OCI-LY3 (cell line): ENCODE measurements at regions not wholly inside any gene's neighbourhood (a gene's known extent, or its start where the extent isn't known, plus 50 kb on each side); places are given as distances from the start of the nearest gene placed in this dataset.

Source experiments
- H2AFZ ChIP-seq: fragments of 200-600, 300-600 bp; shearing (Covaris generic); 2 replicates; pipeline ENCODE4 v1.6.0; 2014; ENCODE audit warnings: antibody characterized with exemption, low read depth, low read length
- H3K27ac ChIP-seq: fragments of 200-600, 300-600 bp; sonication (generic); 2 replicates; pipeline ENCODE4 v1.5.1; 2014; ENCODE audit warnings: mild to moderate bottlenecking, low read length, moderate library complexity, mixed read lengths
- H3K27me3 ChIP-seq: fragments of 200-600, 300-600 bp; sonication (generic); 2 replicates; pipeline ENCODE4 v1.6.1; 2014; ENCODE audit warnings: low read depth, low read length, mixed read lengths
- H3K36me3 ChIP-seq: fragments of 200-600, 300-600 bp; sonication (generic); replicated peaks from 2 replicates; pipeline ENCODE3; 2014; ENCODE audit warnings: low read depth, low read length, mixed read lengths
- H3K4me1 ChIP-seq: fragments of 300-600, 200-600 bp; sonication (generic); 2 replicates; pipeline ENCODE4 v1.6.1; 2014; ENCODE audit warnings: low read length, mixed read lengths
- H3K4me2 ChIP-seq: fragments of 200-600, 300-600 bp; sonication (generic); 2 replicates; pipeline ENCODE4 v1.6.1; 2014; ENCODE audit warnings: low read length, mixed read lengths
- H3K4me3 ChIP-seq: fragments of 300-600, 200-600 bp; sonication (generic); 2 replicates; pipeline ENCODE4 v1.5.1; 2014; ENCODE audit warnings: antibody characterized with exemption, mild to moderate bottlenecking, low read length, moderate library complexity
- H3K79me2 ChIP-seq: fragments of 300-600, 200-600 bp; shearing (Covaris generic); 2 replicates; pipeline ENCODE4 v1.6.1; 2014; ENCODE audit warnings: mild to moderate bottlenecking, low read length, mixed read lengths
- H3K9ac ChIP-seq: fragments of 300-600, 200-600 bp; shearing (Covaris generic); 2 replicates; pipeline ENCODE4 v1.6.0; 2014; ENCODE audit warnings: mild to moderate bottlenecking, low read length, moderate library complexity
- H3K9me3 ChIP-seq: fragments of 200-600, 300-600 bp; shearing (Covaris generic); 2 replicates; pipeline ENCODE4 v1.6.1; 2014; ENCODE audit warnings: low read length, mixed read lengths; ENCODE audit not compliant: insufficient read depth
- H4K20me1 ChIP-seq: fragments of 200-600, 300-600 bp; sonication (generic); 2 replicates; pipeline ENCODE4 v1.6.1; 2016; ENCODE audit warnings: low read length, mixed read lengths; ENCODE audit not compliant: insufficient read depth
- CTCF ChIP-seq: fragments of 200-600, 300-600 bp; sonication (generic); IDR thresholded peaks from 2 replicates; pipeline ENCODE4 v1.5.1; 2014; ENCODE audit warnings: antibody characterized with exemption, low read length, low read depth
- EZH2phosphoT487 ChIP-seq: fragments of 200-600 bp; shearing (Covaris generic); IDR thresholded peaks from 2 replicates; pipeline ENCODE4 v1.6.1; 2018; ENCODE audit warnings: antibody characterized with exemption, mixed run types, low read depth

- TF ChIP-seq EZH2phosphoT487 (no peak), CTCF (no peak)
- no peak overlapping the region for H3K4me3 ChIP-seq
- H3K27ac ChIP-seq: no peak overlapping the region
- no peak overlapping the region for H3K4me2 ChIP-seq
- H3K27me3 ChIP-seq: no peaks in the 10 kb centered on the region
- H3K36me3 ChIP-seq: no peaks in the 10 kb centered on the region
- H4K20me1 ChIP-seq: no peaks in the 10 kb centered on the region
- no peaks in the 10 kb centered on the region for H3K9me3 ChIP-seq
- H3K4me1 ChIP-seq: no peaks in the 10 kb centered on the region
- no peaks in the 10 kb centered on the region for H3K79me2 ChIP-seq
- no peak overlapping the region for H3K9ac ChIP-seq
- H2AFZ ChIP-seq: no peak overlapping the region
These were observed 126.3 kb downstream of the KIF26A start for GRCh38 chr14:104264495-104265265.

GRCh38 chr14:104265918-104266630, 127.7 kb downstream of the KIF26A start:
- Histone ChIP-seq H3K9me3 (no peaks in the 10 kb centered on the region), H3K4me3 (no peak overlapping the region), H2AFZ (no peak overlapping the region), H3K27me3 (no peaks in the 10 kb centered on the region), H3K36me3 (no peaks in the 10 kb centered on the region), H3K9ac (no peak overlapping the region), H4K20me1 (no peaks in the 10 kb centered on the region), H3K4me1 (no peaks in the 10 kb centered on the region), H3K4me2 (no peak overlapping the region), H3K79me2 (no peaks in the 10 kb centered on the region), H3K27ac (no peak overlapping the region)
- TF ChIP-seq CTCF (no peak), EZH2phosphoT487 (no peak)

- no peaks in the 10 kb centered on the region for H3K79me2 ChIP-seq
- no peak overlapping the region for H2AFZ ChIP-seq
- no peaks in the 10 kb centered on the region for H4K20me1 ChIP-seq
- H3K4me2 ChIP-seq: no peak overlapping the region
- no peaks in the 10 kb centered on the region for H3K36me3 ChIP-seq
- H3K27ac ChIP-seq: no peak overlapping the region
- no peaks in the 10 kb centered on the region for H3K4me1 ChIP-seq
- no peak for TF ChIP-seq CTCF
- no peak for TF ChIP-seq EZH2phosphoT487
- no peaks in the 10 kb centered on the region for H3K27me3 ChIP-seq
- no peak overlapping the region for H3K4me3 ChIP-seq
- no peaks in the 10 kb centered on the region for H3K9me3 ChIP-seq
- no peak overlapping the region for H3K9ac ChIP-seq
These were observed 128.5 kb downstream of the KIF26A start for GRCh38 chr14:104266631-104267575.
